Suppressor macrophage (primary cell): ENCODE measurements at regions not wholly inside any gene's neighbourhood (a gene's known extent, or its start where the extent isn't known, plus 50 kb on each side); places are given as distances from the start of the nearest gene placed in this dataset.

Source experiments
- DNase-seq, 4 experiments: peaks; one replicate each; pipeline ENCODE4 v3.0.0-alpha.2; 2020 to 2022

- no peak for DNase-seq
Measured at GRCh38 chr2:208545403-208546042, 138.9 kb downstream of the PTH2R start.

- DNase-seq = no peak
Measured at GRCh38 chr2:208546107-208546506, 139.5 kb downstream of the PTH2R start.

GRCh38 chr2:208546860-208547650, 140.5 kb downstream of the PTH2R start:
- no peak for DNase-seq

- DNase-seq = no peak
Measured at GRCh38 chr2:208548700-208549099, 142.1 kb downstream of the PTH2R start.

GRCh38 chr2:208549546-208550158, 143.1 kb downstream of the PTH2R start:
- no peak for DNase-seq

GRCh38 chr2:208552943-208553342, 146.4 kb downstream of the PTH2R start:
- DNase-seq = no peak

GRCh38 chr2:208556983-208557484, 150.4 kb downstream of the PTH2R start:
- DNase-seq = no peak

GRCh38 chr2:208565690-208566416, 159.3 kb downstream of the PTH2R start:
- DNase-seq = no peak

GRCh38 chr2:208568203-208568602, 161.6 kb downstream of the PTH2R start:
- no peak for DNase-seq

- no peak for DNase-seq
Measured at GRCh38 chr2:208570066-208570465, 163.5 kb downstream of the PTH2R start.

- DNase-seq = no peak
Measured at GRCh38 chr2:208570851-208571763, 164.5 kb downstream of the PTH2R start.

- no peak for DNase-seq
Measured at GRCh38 chr2:208571764-208572131, 165.2 kb downstream of the PTH2R start.

- no peak for DNase-seq
Measured at GRCh38 chr2:208573569-208573968, 167.0 kb downstream of the PTH2R start.

- no peak for DNase-seq
Measured at GRCh38 chr2:208579678-208580077, 173.1 kb downstream of the PTH2R start.

GRCh38 chr2:208584378-208584985, 177.9 kb downstream of the PTH2R start:
- no peak for DNase-seq

- no peak for DNase-seq
Measured at GRCh38 chr2:208586516-208586915, 179.9 kb downstream of the PTH2R start.

- no peak for DNase-seq
Measured at GRCh38 chr2:208594642-208595385, 188.2 kb downstream of the PTH2R start.

- DNase-seq = no peak
Measured at GRCh38 chr2:208595386-208596275, 189.0 kb downstream of the PTH2R start.

GRCh38 chr2:208607694-208608093, 201.1 kb downstream of the PTH2R start:
- no peak for DNase-seq
